ENCODE measurements at regions not wholly inside any gene's neighbourhood (a gene's known extent, or its start where the extent isn't known, plus 50 kb on each side); places are given as distances from the start of the nearest gene placed in this dataset.

- DNase-seq, result no peak
These were observed 679.5 kb downstream of the KCNJ3 start for GRCh38 chr2:155377931-155378444.

DNA sequence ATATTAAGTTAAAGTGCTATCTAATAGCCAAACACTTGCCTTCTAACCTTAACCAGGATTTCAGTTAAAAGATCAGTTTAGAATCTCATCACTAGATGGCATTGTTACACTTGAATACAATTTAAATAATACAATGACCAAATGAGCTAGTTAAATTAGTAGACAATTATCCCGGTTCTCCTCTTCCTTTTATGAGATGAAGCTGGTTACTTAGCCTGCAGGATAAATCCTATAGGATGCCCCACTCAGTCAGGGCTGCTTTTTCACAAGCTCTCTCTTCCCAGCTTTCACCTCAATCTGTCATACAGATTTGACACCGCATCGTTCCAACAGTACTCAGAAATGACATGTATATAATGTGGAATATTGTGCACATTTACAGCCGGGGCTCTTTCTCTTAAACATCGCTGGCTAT, 678.8 kb downstream of the KCNJ3 start:
- no peak for DNase-seq

- no peak for DNase-seq
These were observed 674.5 kb downstream of the KCNJ3 start for GRCh38 chr2:155372969-155373368.

GRCh38 chr2:155368934-155369333, 670.4 kb downstream of the KCNJ3 start:
- DNase-seq, result no peak

DNA sequence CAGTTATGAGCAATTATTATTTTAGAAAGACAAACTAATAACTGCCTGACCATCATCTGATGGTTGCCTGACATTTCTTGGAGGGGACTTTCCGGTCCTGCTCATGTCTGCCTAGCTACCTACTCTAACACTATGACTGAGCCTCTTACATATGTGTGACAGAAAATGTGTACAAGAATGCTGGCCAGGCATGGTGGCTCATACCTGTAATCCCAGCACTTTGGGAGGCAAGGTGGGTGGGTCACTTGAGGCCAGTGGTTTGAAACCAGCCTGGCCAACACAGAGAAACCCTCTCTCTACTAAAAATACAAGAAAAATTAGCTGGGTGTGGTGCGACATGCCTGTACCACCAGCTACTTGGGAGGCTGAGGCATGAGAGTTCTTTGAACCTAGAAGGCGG, 666.3 kb downstream of the KCNJ3 start:
- no peak for DNase-seq

DNA sequence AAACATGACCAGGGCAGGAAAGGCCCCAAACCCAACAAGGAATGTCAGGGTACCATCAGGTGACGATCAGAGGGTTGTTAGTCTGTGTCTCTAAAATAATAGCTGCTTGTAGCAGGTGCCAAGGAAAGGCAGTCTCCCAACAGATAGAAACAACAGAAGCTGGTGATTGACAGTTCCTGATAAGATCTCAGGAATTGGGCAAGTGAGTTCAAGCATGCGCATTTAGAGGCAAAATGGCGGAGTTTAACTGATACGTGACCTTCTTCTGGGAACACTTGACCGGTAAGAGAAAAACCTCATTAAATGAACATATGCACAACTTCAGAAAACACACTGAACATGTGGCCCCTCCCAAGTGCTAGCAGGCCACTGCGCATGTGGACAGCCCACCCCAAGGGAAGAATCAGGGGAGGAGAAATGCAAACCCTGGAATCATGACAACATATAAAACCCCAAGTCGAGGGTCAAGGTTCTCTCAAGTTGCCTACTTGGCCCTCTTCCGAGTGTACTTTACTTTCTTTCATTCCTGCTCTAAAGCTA, 664.9 kb downstream of the KCNJ3 start:
- DNase-seq, result no peak

DNA sequence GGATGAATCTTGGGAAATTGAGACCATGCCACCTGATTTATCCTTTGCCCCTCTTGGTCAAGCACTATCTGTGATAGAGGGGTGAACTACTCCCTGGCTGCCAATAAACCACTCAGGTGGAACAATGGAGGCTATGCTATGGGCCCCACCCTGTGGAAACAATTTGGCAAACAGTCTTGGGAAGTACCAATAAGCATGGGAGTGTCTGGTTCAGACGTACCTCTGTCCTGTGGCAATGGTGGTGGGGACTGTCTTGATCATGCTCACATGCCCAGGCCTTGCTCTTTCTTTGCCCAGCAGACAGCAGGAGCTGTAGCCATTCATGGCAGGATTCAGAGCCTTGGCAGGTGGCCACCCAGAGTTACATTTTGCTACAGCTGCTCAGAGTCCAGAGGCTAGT, 658.7 kb downstream of the KCNJ3 start:
- no peak for DNase-seq

GRCh38 chr2:155356250-155356649, 657.8 kb downstream of the KCNJ3 start:
- DNase-seq, result no peak

DNA sequence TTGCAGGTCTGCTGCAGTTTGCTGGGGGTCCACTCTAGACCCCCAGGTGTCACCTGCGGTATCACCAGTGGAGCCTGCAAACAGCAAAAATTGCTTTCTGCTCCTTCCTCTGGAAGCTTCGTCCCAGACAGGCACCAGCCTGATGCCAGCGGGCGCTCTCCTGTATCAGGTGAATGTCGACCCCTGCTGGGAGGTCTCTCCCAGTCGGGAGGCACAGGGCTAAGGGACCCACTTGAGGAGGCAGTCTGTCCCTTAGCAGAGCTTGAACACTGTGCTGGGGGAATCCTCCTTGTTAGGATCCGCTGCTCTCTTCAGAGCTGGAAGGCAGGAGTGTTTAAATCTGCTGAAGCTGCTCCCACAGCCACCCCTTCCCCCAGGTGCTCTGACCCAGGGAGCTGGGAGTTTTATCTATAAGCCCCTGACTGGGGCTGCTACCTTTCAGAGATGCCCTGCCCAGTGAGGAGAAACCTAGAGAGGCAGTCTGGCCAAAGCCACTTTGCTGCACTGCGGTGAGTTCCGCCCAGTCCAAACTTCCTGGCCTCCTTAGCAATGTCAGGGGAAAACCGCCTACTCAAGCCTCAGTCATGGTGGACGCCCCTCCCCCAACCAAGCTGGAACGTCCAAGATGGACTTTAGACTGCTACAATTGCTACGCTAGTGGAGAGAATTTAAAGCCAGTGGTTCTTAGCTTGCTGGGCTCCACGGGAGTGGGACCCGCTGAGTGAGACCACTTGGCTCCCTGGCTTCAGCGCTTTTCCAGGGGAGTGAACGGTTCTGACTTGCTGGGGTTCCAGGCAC, 652.5 kb downstream of the KCNJ3 start:
- DNase-seq, result no peak

DNA sequence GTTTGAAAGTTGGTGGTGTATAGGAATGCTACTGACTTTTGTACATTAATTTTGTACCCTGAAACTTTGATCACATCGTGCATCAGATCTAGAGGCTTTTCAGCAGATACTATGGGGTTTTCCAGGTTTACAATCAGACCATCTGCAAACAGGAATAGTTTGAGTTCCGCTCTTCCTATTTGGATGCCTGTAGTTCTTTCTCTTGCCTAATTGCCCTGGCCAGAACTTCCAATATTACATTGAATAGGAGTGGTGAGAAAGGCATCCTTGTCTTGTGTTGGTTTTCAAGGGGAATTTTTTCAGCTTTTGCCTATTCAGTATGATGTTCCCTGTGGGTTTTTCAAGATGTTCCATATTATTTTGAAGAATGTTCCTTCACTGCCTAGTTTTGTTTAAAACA, 633.5 kb downstream of the KCNJ3 start:
- no peak for DNase-seq

DNA sequence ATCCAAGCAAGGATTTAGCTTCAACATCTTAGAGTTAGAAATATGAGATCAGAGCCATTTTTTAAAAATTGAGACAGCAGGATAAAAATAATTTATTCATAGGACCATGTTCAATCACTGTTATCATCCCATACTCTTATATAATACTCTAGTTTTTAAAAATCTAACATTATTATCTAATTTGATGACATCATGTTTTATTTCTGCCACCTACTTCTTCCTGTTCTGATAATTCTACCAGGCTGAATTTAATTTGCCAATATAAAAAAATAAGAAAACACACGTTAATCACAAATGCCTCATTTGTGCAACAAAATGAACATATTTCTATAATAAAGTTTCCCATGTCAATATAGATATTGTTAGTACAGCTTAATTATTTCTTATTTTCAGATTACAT, 621.7 kb downstream of the KCNJ3 start:
- DNase-seq, result no peak

- DNase-seq, result no peak
These were observed 620.2 kb downstream of the KCNJ3 start for GRCh38 chr2:155318710-155319109.

DNA sequence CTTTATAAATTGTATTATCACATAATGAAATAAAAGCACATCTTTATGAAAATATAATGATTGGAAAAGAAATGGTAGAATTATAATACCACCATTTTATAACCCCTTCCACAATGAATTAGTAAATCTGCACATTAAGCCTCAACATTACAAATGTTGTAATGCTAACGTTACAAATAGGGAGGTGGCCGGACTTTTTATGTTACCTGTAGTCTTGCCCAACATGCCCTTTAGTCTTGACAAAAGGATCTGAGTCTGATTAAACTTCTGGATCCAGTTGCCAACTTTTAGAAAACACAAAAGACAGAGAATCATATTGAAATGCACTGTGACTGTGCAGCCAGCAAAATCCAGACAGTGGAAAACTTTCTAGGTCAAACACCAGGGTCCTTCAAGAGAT, 617.3 kb downstream of the KCNJ3 start:
- DNase-seq, result no peak

DNA sequence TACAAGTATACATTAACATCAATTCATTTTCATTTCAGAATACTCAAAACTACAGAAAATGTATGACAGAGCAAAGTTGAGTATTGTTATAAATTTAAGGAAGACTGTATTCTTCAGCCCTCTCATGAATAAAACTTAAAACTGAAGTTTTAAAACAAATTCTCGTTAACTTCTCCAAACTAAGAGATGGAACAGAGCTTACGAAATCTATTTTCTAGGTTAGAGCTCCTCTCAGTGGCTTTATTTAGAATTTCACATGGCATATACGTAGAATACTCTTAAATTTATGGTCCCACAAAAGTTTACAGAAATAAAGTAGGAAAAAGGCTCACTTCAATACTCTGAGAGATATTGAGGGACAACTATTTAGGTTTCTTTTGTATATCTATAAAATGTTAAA, 612.1 kb downstream of the KCNJ3 start:
- no peak for DNase-seq

GRCh38 chr2:155309483-155309882, 611.0 kb downstream of the KCNJ3 start:
- DNase-seq, result no peak

- no peak for DNase-seq
These were observed 610.0 kb downstream of the KCNJ3 start for GRCh38 chr2:155308367-155309009.

DNA sequence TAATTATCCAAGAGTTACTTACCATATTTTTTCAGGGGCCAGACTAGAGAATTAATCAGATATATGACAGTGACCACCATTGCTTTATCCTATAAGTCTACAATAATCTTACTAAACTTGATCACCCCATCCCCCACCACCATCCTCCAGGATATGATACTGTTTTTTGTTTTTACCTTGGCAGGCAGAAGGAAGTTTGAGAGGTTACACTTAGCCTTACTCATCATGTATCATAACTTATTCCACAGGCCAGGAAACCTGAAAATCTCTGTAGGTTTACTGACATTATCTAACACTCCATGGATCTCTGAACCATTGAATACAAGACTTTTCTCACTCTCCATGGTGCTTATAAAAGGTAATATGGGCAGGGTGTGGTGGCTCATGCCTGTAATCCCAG, 602.7 kb downstream of the KCNJ3 start:
- DNase-seq, result no peak

DNA sequence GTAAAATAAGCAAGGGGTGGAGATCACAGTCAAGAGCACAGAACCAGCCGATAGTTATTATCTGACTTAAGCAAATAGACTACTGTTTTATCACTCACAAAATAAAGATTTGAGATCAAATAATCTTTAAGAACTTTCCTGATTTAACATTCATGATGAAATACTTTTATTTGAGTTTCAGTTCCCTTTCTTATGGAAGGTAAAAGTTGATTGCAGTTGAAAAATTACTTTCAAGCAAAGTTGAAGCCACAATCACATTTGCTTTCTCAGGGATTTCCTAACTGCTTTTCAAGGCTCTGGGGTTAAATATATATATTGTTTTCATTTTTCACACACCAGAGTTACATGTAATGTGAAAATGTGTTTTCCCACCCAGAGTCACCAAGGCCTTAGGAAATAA, 599.5 kb downstream of the KCNJ3 start:
- DNase-seq, result no peak

GRCh38 chr2:155294358-155294757, 595.9 kb downstream of the KCNJ3 start:
- no peak for DNase-seq

- no peak for DNase-seq
These were observed 583.4 kb downstream of the KCNJ3 start for GRCh38 chr2:155281907-155282306.

DNA sequence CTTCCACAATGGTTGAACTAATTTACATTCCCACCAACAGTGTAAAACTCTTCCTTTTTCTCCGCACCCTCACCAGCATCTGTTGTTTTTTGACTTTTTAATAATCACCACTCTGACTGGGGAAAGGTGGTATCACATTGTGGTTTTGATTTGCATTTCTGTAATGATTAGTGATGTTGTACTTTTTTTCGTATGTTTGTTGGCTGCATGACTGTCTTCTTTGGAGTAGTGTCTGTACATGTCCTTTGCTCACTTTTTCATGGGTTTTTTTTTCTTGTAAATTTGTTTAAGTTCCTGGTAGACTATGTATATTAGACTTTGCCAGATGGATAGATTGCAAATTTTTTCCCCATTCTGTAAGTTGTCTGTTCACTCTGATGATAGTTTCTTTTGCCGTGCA, 574.8 kb downstream of the KCNJ3 start:
- DNase-seq, result no peak

- no peak for DNase-seq
These were observed 568.1 kb downstream of the KCNJ3 start for GRCh38 chr2:155266583-155266982.

GRCh38 chr2:155266109-155266508, 567.6 kb downstream of the KCNJ3 start:
- no peak for DNase-seq

GRCh38 chr2:155256803-155257202, 558.3 kb downstream of the KCNJ3 start:
- no peak for DNase-seq

All from activated CD4-positive, alpha-beta T cell treated with anti-CD3 and anti-CD28 coated beads for 4 hours (primary cell).